GM10248 (cell line): ENCODE measurements at regions not wholly inside any gene's neighbourhood (a gene's known extent, or its start where the extent isn't known, plus 50 kb on each side); places are given as distances from the start of the nearest gene placed in this dataset.

Experiments used
- CTCF ChIA-PET: fragments of 300-600 bp; sonication (Branson Sonifier 250); formaldehyde crosslinking; extraction: SDS; loops from one replicate; lab custom pipeline; 2021; ENCODE audit warnings: antibody characterized with exemption; lab: Yijun Ruan, JAX
- POLR2A ChIA-PET: fragments of 350-650 bp; sonication (Branson Sonifier 250); formaldehyde crosslinking; extraction: SDS; loops from one replicate; lab custom pipeline; 2020; ENCODE audit warnings: antibody characterized with exemption; lab: Yijun Ruan, JAX
- DNase-seq: peaks from one replicate; pipeline ENCODE4 v3.0.0; 2012; ENCODE audit errors: extremely low spot score
- TF ChIP-seq, protein P1 (sequence below): IDR thresholded peaks from 2 replicates; pipeline ENCODE4 v1.5.1; 2012; ENCODE audit warnings: mild to moderate bottlenecking, low read depth; ENCODE audit errors: extremely low read depth, missing control alignments, control extremely low read depth

DNA sequence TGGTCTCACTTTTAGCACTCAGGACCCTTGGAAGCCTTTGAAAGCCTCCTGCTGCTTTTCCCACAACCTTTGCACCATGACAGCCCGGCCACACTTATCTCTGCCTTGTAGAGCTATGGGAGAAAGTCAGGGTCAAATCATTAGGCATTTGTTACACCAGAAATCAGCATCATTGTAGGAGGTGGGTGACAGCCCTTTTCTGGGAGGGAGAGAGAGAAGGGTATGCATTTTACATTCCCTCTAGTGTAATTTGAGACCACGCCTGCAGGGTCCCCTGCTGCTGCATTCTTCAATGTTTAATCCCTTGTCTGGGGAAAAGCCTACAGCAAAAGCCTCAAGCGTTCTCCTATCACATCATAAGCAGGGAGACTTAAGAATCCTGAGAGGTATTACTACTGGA lies 766.8 kb upstream of the FAM98A start:
- no peak for DNase-seq
- TF ChIP-seq, protein P1, sequence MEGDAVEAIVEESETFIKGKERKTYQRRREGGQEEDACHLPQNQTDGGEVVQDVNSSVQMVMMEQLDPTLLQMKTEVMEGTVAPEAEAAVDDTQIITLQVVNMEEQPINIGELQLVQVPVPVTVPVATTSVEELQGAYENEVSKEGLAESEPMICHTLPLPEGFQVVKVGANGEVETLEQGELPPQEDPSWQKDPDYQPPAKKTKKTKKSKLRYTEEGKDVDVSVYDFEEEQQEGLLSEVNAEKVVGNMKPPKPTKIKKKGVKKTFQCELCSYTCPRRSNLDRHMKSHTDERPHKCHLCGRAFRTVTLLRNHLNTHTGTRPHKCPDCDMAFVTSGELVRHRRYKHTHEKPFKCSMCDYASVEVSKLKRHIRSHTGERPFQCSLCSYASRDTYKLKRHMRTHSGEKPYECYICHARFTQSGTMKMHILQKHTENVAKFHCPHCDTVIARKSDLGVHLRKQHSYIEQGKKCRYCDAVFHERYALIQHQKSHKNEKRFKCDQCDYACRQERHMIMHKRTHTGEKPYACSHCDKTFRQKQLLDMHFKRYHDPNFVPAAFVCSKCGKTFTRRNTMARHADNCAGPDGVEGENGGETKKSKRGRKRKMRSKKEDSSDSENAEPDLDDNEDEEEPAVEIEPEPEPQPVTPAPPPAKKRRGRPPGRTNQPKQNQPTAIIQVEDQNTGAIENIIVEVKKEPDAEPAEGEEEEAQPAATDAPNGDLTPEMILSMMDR, result no peak
- POLR2A ChIA-PET, result no interaction called here
- CTCF ChIA-PET, result interaction anchor here (1.4 kb wide), 1 partner anchor 13 kb away, joined by 4 read pairs; no protein-coding TSS in a partner anchor

DNA sequence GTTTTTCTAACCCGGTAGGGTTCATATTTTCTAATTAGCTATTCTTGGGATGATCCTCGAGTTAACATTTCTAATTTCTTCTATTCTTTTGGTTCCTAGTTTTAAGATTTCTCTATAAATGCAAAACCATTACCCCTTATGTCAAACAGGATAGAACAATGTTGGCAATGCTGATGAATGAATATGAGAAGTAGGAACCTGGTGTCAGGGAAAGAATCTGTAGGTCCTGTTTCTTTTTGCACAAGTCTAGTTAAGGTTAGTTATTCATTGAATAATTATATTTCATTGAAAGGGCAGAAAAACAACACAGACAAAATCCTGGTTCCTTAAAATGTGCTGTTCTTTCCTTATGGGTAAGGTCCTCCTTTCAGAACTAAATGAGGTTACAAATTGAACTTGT lies 766.4 kb upstream of the FAM98A start:
- POLR2A ChIA-PET, result no interaction called here
- TF ChIP-seq, protein P1, result no peak
- no peak for DNase-seq
- CTCF ChIA-PET, result no interaction called here

DNA sequence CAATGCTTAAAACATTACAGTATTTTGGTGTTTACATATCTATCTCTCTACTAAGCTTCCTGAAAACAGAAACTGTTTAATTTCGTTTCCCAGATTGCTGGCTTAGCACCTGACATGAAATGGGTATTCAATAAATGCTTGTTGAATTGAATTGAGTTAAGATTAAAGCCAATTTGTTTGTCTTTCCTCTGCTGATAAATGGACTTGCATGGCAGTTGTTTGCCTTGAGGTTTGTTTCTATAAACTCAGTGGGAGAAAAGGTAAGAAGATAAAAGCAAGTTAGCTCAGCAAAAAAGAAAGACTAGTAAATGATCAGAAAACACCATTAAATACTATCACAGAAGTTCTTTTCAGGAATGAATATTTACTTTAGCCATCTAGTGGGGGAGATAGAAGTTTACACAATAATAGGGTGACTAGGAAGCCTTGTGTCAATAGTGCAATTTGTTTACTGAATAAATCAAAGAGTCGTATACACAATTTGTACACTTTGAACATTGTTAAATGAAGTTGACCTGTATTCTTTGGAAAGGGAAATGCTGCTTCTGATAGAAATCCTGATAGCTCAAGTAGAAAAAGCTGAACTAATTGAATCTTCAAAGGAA lies 754.5 kb upstream of the FAM98A start:
- ChIA-PET CTCF (interaction anchor here (1.2 to 1.4 kb wide), 4 partner anchors 8 to 94 kb away, joined by 3 to 4 read pairs (median 3); no protein-coding TSS in a partner anchor), POLR2A (no interaction called here)
- no peak for DNase-seq
- TF ChIP-seq, protein P1, result no peak

DNA sequence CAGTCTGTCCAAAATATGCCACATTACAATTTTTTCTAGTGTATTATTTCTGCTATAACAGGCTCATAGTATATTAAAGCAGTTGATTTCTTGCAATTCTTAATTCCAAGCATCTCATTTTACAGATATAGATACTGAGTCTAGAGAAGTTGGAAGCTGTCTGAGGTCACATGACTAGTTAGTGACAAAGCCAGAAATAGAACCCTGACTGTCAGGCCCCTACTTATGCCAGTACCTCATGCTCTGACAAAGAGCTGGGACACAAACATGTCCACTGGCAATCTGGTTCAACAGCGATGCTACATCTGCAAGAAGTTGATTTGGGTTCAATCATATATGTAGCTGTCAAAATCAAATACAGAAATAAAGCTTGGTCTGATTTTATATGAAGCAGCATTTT lies 750.4 kb upstream of the FAM98A start:
- POLR2A ChIA-PET, result no interaction called here
- no peak for DNase-seq
- TF ChIP-seq, protein P1, result no peak
- CTCF ChIA-PET, result interaction anchor here (2.5 kb wide), 1 partner anchor 11 kb away, joined by 13 read pairs; no protein-coding TSS in a partner anchor

DNA sequence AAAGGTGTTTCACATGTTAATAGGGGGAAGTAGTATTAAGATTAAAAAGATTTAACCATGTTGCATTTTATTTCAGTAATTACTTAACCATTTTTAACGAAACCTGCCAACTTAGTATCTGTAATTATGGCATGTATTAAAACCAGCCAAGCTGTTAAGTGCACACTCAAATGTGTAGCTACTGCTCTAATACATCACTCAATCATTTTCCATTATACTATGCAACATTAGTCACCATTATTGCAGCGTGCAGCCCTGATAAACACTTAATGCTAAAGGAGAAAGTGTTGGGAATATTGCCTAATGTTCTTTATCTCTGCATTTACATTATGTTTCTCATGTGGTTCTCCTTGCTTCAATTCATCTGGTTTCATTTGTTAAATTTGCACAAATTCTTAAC lies 745.9 kb upstream of the FAM98A start:
- TF ChIP-seq, protein P1, result no peak
- POLR2A ChIA-PET, result no interaction called here
- CTCF ChIA-PET, result no interaction called here
- DNase-seq, result no peak

DNA sequence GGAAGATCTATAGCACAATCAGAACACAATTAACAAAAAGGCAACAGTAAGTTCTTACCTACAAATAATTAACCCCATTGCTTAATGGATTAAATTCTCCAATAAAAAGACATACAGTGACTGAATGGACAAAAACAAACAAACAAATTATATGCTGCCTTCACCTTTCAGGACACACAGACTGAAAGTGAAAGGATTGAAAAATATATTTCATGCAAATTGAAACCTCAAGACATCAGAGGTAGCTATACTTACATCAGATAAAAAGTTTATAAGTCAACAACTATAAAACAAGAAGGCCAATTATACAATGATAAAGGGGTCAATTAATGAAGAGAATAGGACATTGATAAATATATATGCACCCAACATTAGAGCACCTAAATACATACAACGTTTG lies 741.2 kb upstream of the FAM98A start:
- no peak for DNase-seq
- TF ChIP-seq, protein P1, result no peak
- POLR2A ChIA-PET, result no interaction called here
- CTCF ChIA-PET, result no interaction called here

DNA sequence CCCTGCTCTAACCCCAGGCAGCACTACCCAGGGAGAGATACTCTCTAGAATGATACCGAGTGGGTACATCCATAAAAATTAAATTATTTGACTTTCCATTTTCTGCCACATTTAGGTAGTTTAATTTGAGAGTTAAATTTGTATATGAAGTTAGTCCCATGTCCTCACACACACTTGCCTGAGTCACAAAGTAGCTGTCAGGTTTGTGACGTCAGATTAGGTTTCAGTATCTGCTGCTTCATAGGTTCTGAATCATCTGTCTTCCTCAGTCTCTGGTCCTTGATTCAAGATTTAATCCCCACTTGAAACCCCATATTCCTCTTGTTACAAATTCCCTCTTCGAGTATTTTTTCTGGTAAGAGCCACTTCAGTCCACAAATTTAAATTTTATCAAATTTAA lies 738.6 kb upstream of the FAM98A start:
- TF ChIP-seq, protein P1, result no peak
- POLR2A ChIA-PET, result no interaction called here
- CTCF ChIA-PET, result interaction anchor here (2.2 kb wide), 1 partner anchor 20 kb away, joined by 5 read pairs; no protein-coding TSS in a partner anchor
- no peak for DNase-seq
